KMS-11 (cell line): ENCODE measurements at regions not wholly inside any gene's neighbourhood (a gene's known extent, or its start where the extent isn't known, plus 50 kb on each side); places are given as distances from the start of the nearest gene placed in this dataset.
"Not testable (repeated sequence)": the region's sequence is repeated elsewhere in the genome, so short reads cannot be mapped to it uniquely, and the experiment has no call there.

ENCODE experiments used
- H2AFZ ChIP-seq: fragments of 200-600 bp; sonication (generic); 2 replicates; pipeline ENCODE4 v1.6.1; 2016; ENCODE audit warnings: antibody characterized with exemption, mixed run types, low read depth
- H3K27ac ChIP-seq: fragments of 200-600 bp; sonication (generic); 2 replicates; pipeline ENCODE4 v1.6.1; 2016; ENCODE audit warnings: mild to moderate bottlenecking, mixed run types
- H3K27me3 ChIP-seq: fragments of 200-600 bp; sonication (generic); 2 replicates; pipeline ENCODE4 v1.6.1; 2017; ENCODE audit warnings: mild to moderate bottlenecking, low read depth, mixed run types, moderate library complexity; ENCODE audit not compliant: insufficient read depth
- H3K36me3 ChIP-seq: fragments of 200-600 bp; sonication (generic); 2 replicates; pipeline ENCODE4 v1.6.1; 2017; ENCODE audit warnings: mild to moderate bottlenecking, mixed run types; ENCODE audit not compliant: insufficient read depth
- H3K4me1 ChIP-seq: fragments of 200-600 bp; sonication (generic); 2 replicates; pipeline ENCODE4 v1.6.1; 2016; ENCODE audit warnings: mild to moderate bottlenecking, low read depth, mixed run types; ENCODE audit not compliant: poor library complexity, severe bottlenecking
- H3K4me2 ChIP-seq: fragments of 200-600 bp; sonication (generic); 2 replicates; pipeline ENCODE4 v1.7.0; 2016; ENCODE audit warnings: mild to moderate bottlenecking, mixed run types
- H3K4me3 ChIP-seq: fragments of 200-600 bp; sonication (generic); IDR thresholded peaks from 2 replicates; pipeline ENCODE4 v1.6.1; 2017; ENCODE audit warnings: low read depth, low read length, mixed read lengths; ENCODE audit not compliant: insufficient read depth
- H3K79me2 ChIP-seq: fragments of 200-600 bp; sonication (generic); 2 replicates; pipeline ENCODE4 v1.6.1; 2016; ENCODE audit warnings: low read depth, mixed run types; ENCODE audit not compliant: insufficient read depth
- H3K9ac ChIP-seq: fragments of 200-600 bp; sonication (generic); 2 replicates; pipeline ENCODE4 v1.6.1; 2016; ENCODE audit warnings: mild to moderate bottlenecking, mixed run types
- H4K20me1 ChIP-seq: fragments of 200-600 bp; sonication (generic); 2 replicates; pipeline ENCODE4 v1.6.1; 2016; ENCODE audit warnings: mild to moderate bottlenecking, mixed run types; ENCODE audit not compliant: insufficient read depth
- TF ChIP-seq, protein P1 (sequence below): fragments of 200-600 bp; sonication (generic); conservative IDR thresholded peaks from 2 replicates; pipeline ENCODE4 v1.6.1; 2017; ENCODE audit warnings: low read depth, mild to moderate bottlenecking, antibody characterized with exemption, low read length, moderate library complexity, mixed read lengths

DNA sequence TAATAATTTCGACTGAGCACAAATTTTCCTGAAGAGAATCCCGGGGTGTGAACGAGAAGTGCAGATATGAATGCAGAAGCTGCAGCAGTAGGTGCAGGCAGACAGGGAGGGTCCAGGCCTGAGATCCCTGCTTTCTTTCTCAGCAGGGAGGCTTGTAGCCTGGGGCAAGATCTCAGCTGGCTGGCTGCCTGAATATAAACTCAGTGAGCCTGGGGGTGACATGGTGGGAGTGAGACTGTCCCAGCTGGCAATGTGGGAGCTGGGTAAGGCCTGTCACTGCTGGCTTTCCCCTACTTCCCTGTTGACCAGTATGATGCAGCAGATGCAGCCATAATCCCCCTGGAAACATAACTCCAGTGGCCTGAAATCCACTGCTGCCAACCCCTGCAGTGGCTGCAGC is 325.2 kb downstream of the CETN3 start:
- Histone ChIP-seq H2AFZ (no peak overlapping the region), H3K4me1 (no peaks in the 10 kb centered on the region), H3K79me2 (no peaks in the 10 kb centered on the region), H4K20me1 (no peaks in the 10 kb centered on the region), H3K36me3 (no peaks in the 10 kb centered on the region), H3K27me3 (no peaks in the 10 kb centered on the region), H3K9ac (no peak overlapping the region), H3K4me2 (no peak overlapping the region), H3K4me3 (no peak overlapping the region), H3K27ac (no peak overlapping the region)
- TF ChIP-seq, protein P1, sequence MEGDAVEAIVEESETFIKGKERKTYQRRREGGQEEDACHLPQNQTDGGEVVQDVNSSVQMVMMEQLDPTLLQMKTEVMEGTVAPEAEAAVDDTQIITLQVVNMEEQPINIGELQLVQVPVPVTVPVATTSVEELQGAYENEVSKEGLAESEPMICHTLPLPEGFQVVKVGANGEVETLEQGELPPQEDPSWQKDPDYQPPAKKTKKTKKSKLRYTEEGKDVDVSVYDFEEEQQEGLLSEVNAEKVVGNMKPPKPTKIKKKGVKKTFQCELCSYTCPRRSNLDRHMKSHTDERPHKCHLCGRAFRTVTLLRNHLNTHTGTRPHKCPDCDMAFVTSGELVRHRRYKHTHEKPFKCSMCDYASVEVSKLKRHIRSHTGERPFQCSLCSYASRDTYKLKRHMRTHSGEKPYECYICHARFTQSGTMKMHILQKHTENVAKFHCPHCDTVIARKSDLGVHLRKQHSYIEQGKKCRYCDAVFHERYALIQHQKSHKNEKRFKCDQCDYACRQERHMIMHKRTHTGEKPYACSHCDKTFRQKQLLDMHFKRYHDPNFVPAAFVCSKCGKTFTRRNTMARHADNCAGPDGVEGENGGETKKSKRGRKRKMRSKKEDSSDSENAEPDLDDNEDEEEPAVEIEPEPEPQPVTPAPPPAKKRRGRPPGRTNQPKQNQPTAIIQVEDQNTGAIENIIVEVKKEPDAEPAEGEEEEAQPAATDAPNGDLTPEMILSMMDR = no peak

- not testable (repeated sequence) for H3K79me2 ChIP-seq, H3K4me3 ChIP-seq, H3K27me3 ChIP-seq, H3K9ac ChIP-seq, H3K36me3 ChIP-seq, H2AFZ ChIP-seq, H4K20me1 ChIP-seq, H3K4me2 ChIP-seq, H3K4me1 ChIP-seq, H3K27ac ChIP-seq
Observed at GRCh38 chr5:90073026-90073570, 336.5 kb downstream of the CETN3 start.

GRCh38 chr5:90071656-90072055 is 337.9 kb downstream of the CETN3 start:
- H3K4me1 ChIP-seq = no peaks in the 10 kb centered on the region
- H2AFZ ChIP-seq = no peak overlapping the region
- no peak overlapping the region for H3K4me2 ChIP-seq
- H3K79me2 ChIP-seq = no peaks in the 10 kb centered on the region
- no peaks in the 10 kb centered on the region for H3K36me3 ChIP-seq
- no peak overlapping the region for H3K27ac ChIP-seq
- no peaks in the 10 kb centered on the region for H3K27me3 ChIP-seq
- H4K20me1 ChIP-seq = no peaks in the 10 kb centered on the region
- no peak overlapping the region for H3K9ac ChIP-seq
- TF ChIP-seq, protein P1 = no peak
- H3K4me3 ChIP-seq = no peak overlapping the region

DNA sequence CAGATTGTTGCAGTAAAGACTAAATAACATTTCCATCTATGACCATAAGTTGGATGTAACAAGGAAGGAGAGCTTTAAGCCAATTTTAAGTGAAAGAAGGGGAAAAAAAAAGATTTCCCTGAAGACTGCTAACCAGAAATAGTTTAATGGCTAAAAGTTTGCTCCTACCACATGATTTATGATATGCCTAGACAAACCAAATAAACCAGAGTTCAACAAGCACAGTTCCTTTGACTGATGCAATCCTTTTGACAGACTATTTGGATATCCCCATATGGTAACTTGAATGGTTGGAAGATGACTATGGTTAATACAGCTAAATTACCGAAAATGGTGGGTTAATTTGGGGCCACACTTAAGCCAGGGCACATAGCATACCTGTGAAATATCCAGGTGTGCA is 338.5 kb downstream of the CETN3 start:
- no peaks in the 10 kb centered on the region for H4K20me1 ChIP-seq
- H3K9ac ChIP-seq = no peak overlapping the region
- H3K79me2 ChIP-seq = no peaks in the 10 kb centered on the region

GRCh38 chr5:90066920-90067319 is 342.6 kb downstream of the CETN3 start:
- Histone ChIP-seq H3K4me2 (no peak overlapping the region), H3K27me3 (no peaks in the 10 kb centered on the region), H2AFZ (no peak overlapping the region), H3K27ac (no peak overlapping the region), H3K9ac (no peak overlapping the region), H3K4me3 (no peak overlapping the region), H4K20me1 (no peaks in the 10 kb centered on the region), H3K36me3 (no peaks in the 10 kb centered on the region), H3K79me2 (no peaks in the 10 kb centered on the region), H3K4me1 (no peaks in the 10 kb centered on the region)
- TF ChIP-seq, protein P1 = no peak

More for the DNA sequence above, 338.5 kb downstream of the CETN3 start:
- Histone ChIP-seq H3K27ac (no peak overlapping the region), H2AFZ (no peak overlapping the region), H3K4me1 (no peaks in the 10 kb centered on the region), H3K36me3 (no peaks in the 10 kb centered on the region), H3K4me2 (no peak overlapping the region), H3K27me3 (no peaks in the 10 kb centered on the region), H3K4me3 (no peak overlapping the region)
- TF ChIP-seq, protein P1 = no peak
